Kidney capillary endothelial cell (primary cell): ENCODE measurements at regions not wholly inside any gene's neighbourhood (a gene's known extent, or its start where the extent isn't known, plus 50 kb on each side); places are given as distances from the start of the nearest gene placed in this dataset.

Experiments used
- DNase-seq: peaks from one replicate; pipeline ENCODE4 v3.0.0-alpha.2; 2018; ENCODE audit warnings: low spot score

- DNase-seq, result no peak
Observed at GRCh38 chrX:8319359-8319758, 145.3 kb upstream of the VCX3B start.

DNA sequence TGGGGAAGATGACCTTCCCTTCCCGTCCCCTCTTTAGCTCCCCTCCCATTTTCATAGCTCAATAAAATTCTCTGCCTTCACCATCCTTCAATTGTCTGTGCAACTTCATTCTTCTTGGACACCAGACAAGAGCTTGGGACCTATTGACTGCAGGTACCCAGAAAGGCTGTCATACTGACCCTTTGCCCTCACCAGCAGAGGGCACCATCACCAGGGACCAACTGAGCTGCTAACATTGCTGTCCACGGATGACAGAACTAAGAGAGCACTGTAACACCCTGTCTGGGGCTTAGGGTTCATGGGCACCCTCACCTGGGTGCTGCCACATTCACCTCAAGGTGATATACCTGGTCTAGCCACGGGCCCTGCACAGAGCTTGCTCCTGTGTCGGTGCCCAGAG is 141.3 kb upstream of the VCX3B start:
- no peak for DNase-seq

- DNase-seq, result no peak
Observed at GRCh38 chrX:8341814-8342590, 122.6 kb upstream of the VCX3B start.

- DNase-seq, result no peak
Observed at GRCh38 chrX:8345473-8345872, 119.2 kb upstream of the VCX3B start.

GRCh38 chrX:8346060-8346459 is 118.6 kb upstream of the VCX3B start:
- DNase-seq, result no peak

GRCh38 chrX:8346892-8347291 is 117.7 kb upstream of the VCX3B start:
- no peak for DNase-seq

GRCh38 chrX:8349816-8350544 is 114.7 kb upstream of the VCX3B start:
- DNase-seq, result no peak

DNA sequence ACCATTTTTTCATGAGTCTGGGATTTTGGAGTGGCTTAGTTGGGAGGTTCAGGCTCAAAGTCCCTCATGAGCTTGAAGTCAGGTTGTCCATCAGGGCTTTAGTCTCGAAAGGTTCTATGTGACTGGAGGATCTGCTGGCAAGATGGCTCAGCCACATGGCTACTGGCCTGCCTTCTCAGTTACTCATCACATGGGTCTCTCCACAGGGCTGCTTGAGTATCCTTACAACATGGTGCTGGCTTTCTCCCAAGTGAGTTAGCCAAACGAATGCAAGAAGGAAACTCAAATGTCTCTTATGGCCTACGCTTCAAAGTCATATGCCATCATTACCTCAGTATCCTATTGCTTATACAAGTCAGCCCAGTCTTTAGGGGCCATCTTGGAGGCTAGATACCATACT is 106.3 kb upstream of the VCX3B start:
- DNase-seq, result no peak

DNA sequence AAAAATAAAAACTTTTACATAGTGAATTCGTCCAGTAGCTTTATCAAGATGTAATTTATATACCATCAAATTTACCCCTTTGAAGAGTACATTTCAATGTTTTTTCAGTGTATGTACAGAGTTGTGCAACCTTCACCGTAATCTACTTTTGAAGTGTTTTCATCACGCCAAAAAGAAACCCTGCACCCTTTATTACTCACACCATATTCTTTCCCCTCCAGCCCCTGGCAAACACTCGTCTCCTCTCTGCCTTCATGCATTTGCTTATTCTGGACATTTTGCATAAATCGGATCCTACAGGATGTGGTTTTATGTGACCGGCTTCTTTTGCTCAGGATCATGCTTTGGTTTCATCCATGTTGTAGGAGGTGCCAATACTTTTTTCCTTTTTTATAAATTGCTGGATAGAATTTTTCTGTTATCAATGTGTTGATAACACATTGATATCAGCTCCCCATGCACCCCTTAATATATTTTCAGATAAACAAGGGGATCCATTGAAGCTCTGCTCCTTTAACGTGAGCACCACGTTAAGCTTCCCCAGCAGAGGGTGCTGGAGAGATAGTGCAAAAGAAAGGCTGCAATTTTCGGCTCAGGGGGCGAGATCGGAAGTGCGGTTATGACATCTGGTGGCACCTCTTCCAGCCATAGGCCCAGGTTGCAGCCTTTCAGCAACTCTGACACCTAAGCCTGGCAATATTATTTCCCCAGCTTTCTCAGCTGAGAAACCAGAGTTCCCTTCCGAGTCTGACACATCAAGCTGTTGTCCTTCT is 100.1 kb upstream of the VCX3B start:
- DNase-seq, result no peak

DNA sequence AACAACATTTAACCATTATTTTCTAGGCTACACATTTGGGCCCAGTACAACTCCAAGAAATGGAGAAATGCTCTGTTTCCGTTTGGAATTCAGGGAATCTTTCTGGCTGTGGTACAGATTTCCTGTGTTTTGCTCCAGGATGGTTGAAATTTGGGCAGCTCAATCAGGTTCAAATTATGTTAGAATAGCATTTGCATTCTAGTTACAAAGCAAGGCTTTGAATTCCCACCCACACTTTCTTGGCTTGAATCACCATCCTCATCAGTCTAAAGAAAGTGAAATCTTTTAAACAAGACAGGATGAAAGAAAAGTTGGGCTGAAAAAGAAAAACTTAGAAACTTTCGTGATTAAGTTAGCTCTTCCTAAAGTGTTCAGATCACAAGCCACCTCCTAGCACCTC is 98.1 kb upstream of the VCX3B start:
- DNase-seq, result no peak

GRCh38 chrX:8374041-8374825 is 90.4 kb upstream of the VCX3B start:
- no peak for DNase-seq

- DNase-seq, result no peak
Observed at GRCh38 chrX:8377041-8377440, 87.6 kb upstream of the VCX3B start.

DNA sequence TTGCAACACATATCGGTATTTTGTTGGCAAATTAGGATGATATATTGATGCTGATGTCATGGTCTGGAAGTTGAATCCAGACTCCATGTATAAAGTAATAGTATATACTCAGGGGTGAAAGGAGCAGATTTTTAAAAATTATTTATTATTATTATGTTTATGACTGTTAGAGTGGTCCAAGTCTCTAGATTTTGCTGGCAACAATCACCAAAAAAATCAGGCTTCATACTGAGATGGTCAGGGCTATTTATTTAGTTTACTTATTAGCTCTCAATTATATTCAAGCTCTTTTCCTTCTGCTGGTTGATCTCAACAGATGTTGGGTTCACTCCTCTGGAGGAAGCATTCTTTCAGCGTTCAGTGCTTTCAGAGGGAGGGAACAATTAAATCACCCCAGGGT is 73.9 kb upstream of the VCX3B start:
- no peak for DNase-seq

DNA sequence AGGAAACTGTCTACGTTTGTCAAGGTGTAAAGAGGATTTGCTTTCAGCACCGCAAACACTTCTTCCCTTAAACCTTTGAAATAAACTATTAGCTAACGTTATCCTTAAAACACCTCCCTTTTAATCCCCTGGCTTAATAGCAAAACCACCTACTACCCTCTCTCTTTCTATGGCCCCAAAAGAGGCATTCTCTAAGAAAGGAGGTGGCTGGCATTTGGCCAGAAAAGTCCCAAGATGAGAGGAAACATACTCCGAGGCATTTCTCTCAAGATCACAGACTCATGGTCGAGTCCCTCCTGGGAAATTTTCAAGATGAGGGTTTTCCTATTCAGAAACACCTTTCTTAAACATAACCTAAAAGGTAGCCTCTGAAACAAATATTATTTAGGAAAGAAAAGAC is 60.6 kb upstream of the VCX3B start:
- no peak for DNase-seq

DNA sequence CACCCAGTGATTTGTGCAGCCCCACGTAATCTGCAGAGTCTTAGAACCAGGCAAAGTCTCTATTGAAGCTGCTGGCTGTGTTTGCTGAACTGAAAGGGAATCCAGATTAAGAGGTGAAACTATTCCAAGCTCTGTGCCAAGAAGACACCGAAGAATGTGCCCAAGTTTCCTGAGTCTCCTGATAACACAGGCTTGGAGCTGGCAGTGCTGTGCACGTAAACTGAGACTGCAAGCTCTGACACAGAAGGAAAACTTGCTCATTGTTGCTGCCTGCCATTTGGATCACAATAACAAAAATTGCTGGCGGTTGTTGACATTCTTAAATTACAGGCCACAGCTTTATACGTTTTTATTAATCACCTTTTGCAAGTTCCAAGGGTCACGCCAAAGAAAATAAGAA is 60.2 kb upstream of the VCX3B start:
- no peak for DNase-seq

DNA sequence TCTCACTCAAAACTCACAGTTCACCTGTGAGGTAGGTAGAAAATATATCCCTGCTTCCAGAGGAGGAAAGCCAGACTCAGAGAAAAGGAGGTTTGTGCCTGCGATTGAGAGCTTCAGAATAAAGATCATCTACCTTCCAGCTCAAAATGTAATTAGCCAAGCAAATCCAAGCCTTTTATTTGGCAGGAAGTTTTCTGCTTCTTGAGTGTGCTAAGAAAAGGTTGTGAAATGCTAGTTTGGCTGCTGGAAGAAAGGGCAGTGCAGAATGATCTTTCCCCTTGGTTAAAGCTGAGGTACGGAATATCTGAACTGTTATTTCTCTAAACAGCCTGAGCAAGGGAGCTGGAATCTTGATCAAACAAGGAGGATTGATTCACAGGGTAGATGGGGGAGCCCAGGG is 59.7 kb upstream of the VCX3B start:
- DNase-seq, result no peak

DNA sequence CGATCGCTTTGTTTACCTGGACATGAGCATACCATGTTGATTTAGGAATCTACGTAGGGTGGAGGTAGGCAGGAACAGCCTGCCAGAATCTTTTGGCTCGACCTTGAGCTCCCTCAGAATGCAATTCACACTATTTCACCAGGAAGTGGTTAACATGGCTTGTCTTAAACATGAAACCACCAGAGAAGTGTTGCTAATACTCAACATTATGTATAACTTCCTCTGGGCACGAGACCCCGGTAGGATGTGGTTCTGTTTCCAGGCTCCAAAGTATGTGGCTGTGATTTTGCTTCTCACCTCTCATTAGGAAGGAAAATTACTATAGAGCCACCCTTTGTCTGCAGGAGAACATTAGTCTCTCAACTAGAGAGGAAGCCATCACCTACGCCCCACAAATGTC is 59.0 kb upstream of the VCX3B start:
- DNase-seq, result no peak

DNA sequence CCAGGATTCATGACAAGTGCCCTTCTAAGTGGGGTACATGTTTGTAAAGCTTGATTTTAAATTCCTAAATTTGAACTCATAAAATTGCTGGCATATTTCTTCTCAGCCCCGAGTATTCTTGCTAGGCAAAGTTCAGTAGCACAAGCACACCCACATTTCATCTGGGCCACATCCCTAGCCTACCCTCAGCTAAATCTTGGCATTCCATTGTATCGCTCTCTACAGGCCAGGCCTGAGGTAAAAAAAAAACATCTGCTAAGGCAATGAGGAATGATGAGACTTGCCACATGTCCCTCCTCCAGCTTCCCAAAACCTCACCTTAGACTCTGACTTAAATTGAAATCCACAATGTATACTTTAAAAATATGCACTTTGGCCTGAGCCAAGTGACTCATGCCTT is 51.4 kb upstream of the VCX3B start:
- DNase-seq, result no peak
